Pancreas (tissue), 10 donors: ENCODE measurements at regions not wholly inside any gene's neighbourhood (a gene's known extent, or its start where the extent isn't known, plus 50 kb on each side); places are given as distances from the start of the nearest gene placed in this dataset.

Experiments used
- ATAC-seq, 4 donors: fragments of 200-7000 bp; cut with Tn5 transposase; one replicate each; pipeline versions ENCODE4 v1.8.0 to v1.9.1; 2020; ENCODE audit warnings: mild to moderate bottlenecking in 4 of 4, moderate library complexity in 4 of 4
- DNase-seq, 6 donors: peaks; one replicate each; pipeline ENCODE4 v3.0.0-alpha.2; 2020
- FAIRE-seq: peaks from 2 replicates; lab custom pipeline; 2012; peaks lifted over from hg19 to GRCh38; lab: Jason Lieb, UNC
- H3K27ac ChIP-seq, 4 donors: fragments of 200-600 bp; sonication (generic); 1 replicate in 3 of 4; 2 replicates in 1 of 4; pipeline versions ENCODE4 v1.5.0 to v1.8.0; 2020
- H3K27me3 ChIP-seq, 4 donors: fragments of 200-600 bp; one replicate each; pipeline ENCODE4 v1.8.0; 2021
- H3K36me3 ChIP-seq, 3 donors: fragments of 200-600 bp; sonication (generic) in 1 of 3; one replicate each; pipeline versions ENCODE4 v1.5.0 to v1.8.0; 2020 to 2021
- H3K4me1 ChIP-seq, 3 donors: fragments of 200-600 bp; one replicate each; pipeline ENCODE4 v1.8.0; 2021
- H3K4me3 ChIP-seq, 4 donors: fragments of 200-600 bp; sonication (generic) in 2 of 4; one replicate each; pipeline versions ENCODE4 v1.5.0 to v1.8.0; 2020 to 2021
- H3K9me3 ChIP-seq, 4 donors: fragments of 200-600 bp; one replicate each; pipeline ENCODE4 v1.8.0; 2021
- CTCF ChIP-seq, 4 donors: fragments of 200-600 bp; sonication (generic) in 3 of 4; IDR thresholded peaks; one replicate each; pipeline versions ENCODE4 v1.5.0 to v1.8.0; 2021; ENCODE audit warnings: antibody characterized with exemption in 4 of 4
- WGBS, 2 donors: extraction: QIAGEN DNeasy Blood & Tissue Kit; methylation state at CpG; one replicate each; pipeline ENCODE4 v1.1.7; 2013; 5-methylcytosine and 5-hydroxymethylcytosine counted together
- intact Hi-C, 3 donors: fragments of 100-400 bp; cut with DNase I; formaldehyde crosslinking; loops; one replicate each; pipeline versions ENCODE4 v1.11.1 to v1.14.2; 2022
- donor health status: healthy with polysubstance abuse.
- donor health status: DM: no; HTN: no; CAD: no; lungs with moderate emphysema.
- donor health status: DM: no; HTN: no; CAD: no.
- donor health status: control.
- donor health status: control.
- donor health status: Bipolar disorder and iron deficiency.
- donor health status: DM: yes; HTN: yes; CAD: no.
- donor health status: DM: no; HTN: no; CAD: no.
- donor health status: DM: no; HTN: no; CAD: no.
- donor health status: DM: yes; HTN: yes; CAD: no.

- no peaks in the 10 kb centered on the region for H3K27me3 ChIP-seq
- ATAC-seq (no peak), DNase-seq (no peak), FAIRE-seq (no peak)
- intact Hi-C loops: no loop called here
- H3K4me3 ChIP-seq: no peak overlapping the region
- H3K4me1 ChIP-seq: peaks cover 0 to 11% (median 0%) of the 10 kb centered on the region in 3 donors
- H3K36me3 ChIP-seq: no peaks in the 10 kb centered on the region
- no peak overlapping the region for H3K27ac ChIP-seq
- H3K9me3 ChIP-seq: no peaks in the 10 kb centered on the region
- 92 to 94% methylated on average over 3 of the region's 3 CpGs for WGBS, 2 donors
- no peak for TF ChIP-seq CTCF (IDR thresholded peaks at IDR 0.05)
These were observed 57.5 kb downstream of the RPL27A start for GRCh38 chr11:8740129-8740528.

- no peak for FAIRE-seq
- no peak for TF ChIP-seq CTCF (IDR thresholded peaks at IDR 0.05)
- H3K4me3 ChIP-seq: no peak overlapping the region
- 100% methylated on average over 1 of the region's 1 CpG for WGBS, 2 donors
- DNase-seq: no peak
- intact Hi-C loops: no loop called here
- H3K4me1 ChIP-seq: peaks cover 0 to 7% (median 0%) of the 10 kb centered on the region in 3 donors
- H3K27me3 ChIP-seq: no peaks in the 10 kb centered on the region
- H3K36me3 ChIP-seq: no peaks in the 10 kb centered on the region
- no peaks in the 10 kb centered on the region for H3K9me3 ChIP-seq
- no peak overlapping the region for H3K27ac ChIP-seq
- ATAC-seq: no peak
These were observed 61.8 kb downstream of the RPL27A start for GRCh38 chr11:8744423-8744822.

- WGBS, 2 donors: 79 to 81% methylated on average over 6 of the region's 6 CpGs
- no peaks in the 10 kb centered on the region for H3K27me3 ChIP-seq
- H3K36me3 ChIP-seq: no peaks in the 10 kb centered on the region
- H3K9me3 ChIP-seq: no peaks in the 10 kb centered on the region
- H3K4me3 ChIP-seq: no peak overlapping the region
- H3K27ac ChIP-seq: no peak overlapping the region
- intact Hi-C loops: no loop called here
- FAIRE-seq: no peak
- ATAC-seq: no peak
- no peak for TF ChIP-seq CTCF (IDR thresholded peaks at IDR 0.05)
- peak in 1 of 6 donors; percentile 0 for DNase-seq
- H3K4me1 ChIP-seq: no peaks in the 10 kb centered on the region
These were observed 63.0 kb downstream of the RPL27A start for GRCh38 chr11:8745431-8746253.

GRCh38 chr11:8746331-8746974 lies 63.9 kb downstream of the RPL27A start:
- DNase-seq (no peak), FAIRE-seq (no peak), ATAC-seq (no peak)
- no peak for TF ChIP-seq CTCF (IDR thresholded peaks at IDR 0.05)
- no peaks in the 10 kb centered on the region for H3K36me3 ChIP-seq
- H3K4me1 ChIP-seq: no peaks in the 10 kb centered on the region
- WGBS, 2 donors: 82 to 86% methylated on average over 2 of the region's 2 CpGs
- no peak overlapping the region for H3K27ac ChIP-seq
- no peak overlapping the region for H3K4me3 ChIP-seq
- intact Hi-C loops: no loop called here
- H3K27me3 ChIP-seq: no peaks in the 10 kb centered on the region
- no peaks in the 10 kb centered on the region for H3K9me3 ChIP-seq

GRCh38 chr11:8747173-8747572 lies 64.6 kb downstream of the RPL27A start:
- H3K9me3 ChIP-seq: no peaks in the 10 kb centered on the region
- no peaks in the 10 kb centered on the region for H3K36me3 ChIP-seq
- ATAC-seq (no peak), DNase-seq (peak in 1 of 6 donors; percentile 7), FAIRE-seq (no peak)
- H3K4me1 ChIP-seq: no peaks in the 10 kb centered on the region
- no peak overlapping the region for H3K4me3 ChIP-seq
- no peak overlapping the region for H3K27ac ChIP-seq
- no peak for TF ChIP-seq CTCF (IDR thresholded peaks at IDR 0.05)
- intact Hi-C loops: no loop called here
- no peaks in the 10 kb centered on the region for H3K27me3 ChIP-seq
